K562 (cell line): ENCODE measurements at regions not wholly inside any gene's neighbourhood (a gene's known extent, or its start where the extent isn't known, plus 50 kb on each side); places are given as distances from the start of the nearest gene placed in this dataset.

ENCODE experiments used
- ATAC-seq: fragments of 200-7000 bp; cut with Tn5 transposase; 3 replicates; pipeline ENCODE4 v1.9.1; 2020; ENCODE audit warnings: moderate library complexity
- BruUV-seq: library from RNA; stranded (reverse); fragments of 400-500 nt; replicated peaks from 2 replicates; lab custom pipeline; 2021; lab: Mats Ljungman, UMichigan
- CTCF ChIA-PET: fragments of 300-600 bp; formaldehyde crosslinking; extraction: SDS; loops from one replicate; lab custom pipeline; 2021; ENCODE audit warnings: low intra/inter-chr PET ratio; lab: Yijun Ruan, JAX
- POLR2A ChIA-PET: fragments of 300-600, 350-650 bp; sonication (Branson Sonifier 250); formaldehyde crosslinking; extraction: SDS; loops from one replicate; lab custom pipeline; 2021; ENCODE audit warnings: antibody characterized with exemption, inconsistent platforms; lab: Yijun Ruan, JAX
- DNase-seq, 4 experiments: peaks; one replicate each; pipeline versions ENCODE4 v3.0.0 to v3.0.0-alpha.2; 2011 to 2018; ENCODE audit warnings: low spot score in 3 of 4, mixed read lengths in 3 of 4; ENCODE audit errors: extremely low read depth in 1 of 4
- FAIRE-seq: peaks from 2 replicates; lab custom pipeline; 2011; peaks lifted over from hg19 to GRCh38; lab: Jason Lieb, UNC
- H2AFZ ChIP-seq: 2 replicates; pipeline ENCODE4 v1.6.0; 2011; ENCODE audit warnings: low read depth, low read length, control low read depth, inconsistent platforms
- H3K27ac ChIP-seq: fragments of 200-600 bp; 3 replicates; pipeline ENCODE4 v1.8.0; 2011; ENCODE audit warnings: low read depth, mild to moderate bottlenecking, control low read depth, inconsistent platforms, low read length, moderate library complexity, mixed read lengths; ENCODE audit errors: extremely low read depth
- H3K27me3 ChIP-seq, 2 experiments: fragments of 300-600 bp in 1 of 2; 2 replicates in 1 of 2; 3 replicates in 1 of 2; pipeline versions ENCODE4 v1.6.0 to v1.8.0; 2011; ENCODE audit warnings: inconsistent platforms in 2 of 2, low read length in 2 of 2, mild to moderate bottlenecking in 1 of 2, mixed read lengths in 1 of 2, moderate library complexity in 1 of 2; ENCODE audit not compliant: control insufficient read depth in 2 of 2, insufficient read depth in 2 of 2
- H3K36me3 ChIP-seq: fragments of 300-600 bp; 3 replicates; pipeline ENCODE4 v1.8.0; 2011; ENCODE audit warnings: mild to moderate bottlenecking, low read length, inconsistent platforms; ENCODE audit not compliant: control insufficient read depth, insufficient read depth
- H3K4me1 ChIP-seq, 2 experiments: fragments of 200-600 bp in 1 of 2; replicated peaks in 1 of 2; 2 replicates in 1 of 2; 3 replicates in 1 of 2; pipeline versions ENCODE4 v1.5.1 to v1.8.0; 2011; ENCODE audit warnings: inconsistent platforms in 2 of 2, low read length in 2 of 2, mild to moderate bottlenecking in 1 of 2, mixed read lengths in 1 of 2, moderate library complexity in 1 of 2; ENCODE audit not compliant: control insufficient read depth in 2 of 2, insufficient read depth in 2 of 2
- H3K4me2 ChIP-seq: 2 replicates; pipeline ENCODE4 v1.6.1; 2011; ENCODE audit warnings: low read length, control low read depth, inconsistent platforms, mixed read lengths; ENCODE audit not compliant: insufficient read depth
- H3K4me3 ChIP-seq: fragments of 200-600 bp; sonication (generic), shearing (Covaris generic); 2 replicates; pipeline ENCODE4 v1.5.1; 2016; ENCODE audit warnings: control low read depth, inconsistent platforms
- H3K79me2 ChIP-seq: fragments of 200-600 bp; 3 replicates; pipeline ENCODE4 v1.8.0; 2011; ENCODE audit warnings: low read length, inconsistent platforms; ENCODE audit not compliant: control insufficient read depth, insufficient read depth
- H3K9ac ChIP-seq, 2 experiments: 2 replicates each; pipeline versions ENCODE4 v1.6.0 to v1.6.1; 2011; ENCODE audit warnings: low read depth in 2 of 2, low read length in 2 of 2, control low read depth in 1 of 2, inconsistent platforms in 1 of 2, mild to moderate bottlenecking in 1 of 2, mixed read lengths in 1 of 2; ENCODE audit not compliant: insufficient read depth in 1 of 2
- H3K9me1 ChIP-seq: one replicate; pipeline ENCODE4 v1.6.0; 2011; ENCODE audit warnings: inconsistent platforms, mild to moderate bottlenecking, low read length, moderate library complexity; ENCODE audit not compliant: control insufficient read depth, insufficient read depth
- H3K9me3 ChIP-seq: replicated peaks from 2 replicates; pipeline ENCODE4 v1.5.1; 2011; ENCODE audit warnings: low read depth, low read length, inconsistent platforms; ENCODE audit not compliant: control insufficient read depth, insufficient read depth
- H4K20me1 ChIP-seq: replicated peaks from 2 replicates; pipeline ENCODE4 v1.6.1; 2011; ENCODE audit warnings: low read length, inconsistent platforms, mixed read lengths; ENCODE audit not compliant: control insufficient read depth, insufficient read depth
- BRF1 ChIP-seq: IDR thresholded peaks from 3 replicates; pipeline ENCODE4 v1.6.1; 2011; ENCODE audit warnings: borderline replicate concordance, mild to moderate bottlenecking; ENCODE audit not compliant: insufficient read length; ENCODE audit errors: extremely low read depth
- CSDE1 ChIP-seq, 2 experiments: fragments of 450-650 bp; IDR thresholded peaks; 2 replicates each; pipeline ENCODE4 v1.6.1; 2016; ENCODE audit warnings: mild to moderate bottlenecking in 1 of 2
- CTCFL ChIP-seq: IDR thresholded peaks from 2 replicates; pipeline ENCODE4 v1.6.1; 2011; ENCODE audit warnings: borderline replicate concordance, low read depth, mild to moderate bottlenecking, moderate library complexity, low read length; ENCODE audit not compliant: insufficient read depth, poor library complexity, severe bottlenecking
- ELK1 ChIP-seq: sonication (generic); formaldehyde crosslinking; IDR thresholded peaks from 2 replicates; pipeline ENCODE4 v1.8.1; 2022; ENCODE audit warnings: missing genetic modification reagents
- HDAC3 ChIP-seq: fragments of 450-650 bp; IDR thresholded peaks from 2 replicates; pipeline ENCODE4 v1.6.1; 2018; ENCODE audit warnings: borderline replicate concordance, mild to moderate bottlenecking, moderate library complexity; ENCODE audit not compliant: partially characterized antibody
- JUNB ChIP-seq: fragments of 450-650 bp; formaldehyde crosslinking; conservative IDR thresholded peaks from 2 replicates; pipeline ENCODE4 v1.4.0; 2020; ENCODE audit warnings: mild to moderate bottlenecking
- NFIX ChIP-seq: fragments of 250-450 bp; sonication (Bioruptor Pico); IDR thresholded peaks from 2 replicates; pipeline ENCODE4 v1.4.0; 2020; ENCODE audit warnings: low read depth, mild to moderate bottlenecking, moderate library complexity
- RAD21 ChIP-seq, 2 experiments: fragments of 250-450 bp in 1 of 2; fragments of 450-650 bp in 1 of 2; sonication (Bioruptor Pico) in 1 of 2; formaldehyde crosslinking in 1 of 2; IDR thresholded peaks in 1 of 2; conservative IDR thresholded peaks in 1 of 2; 2 replicates each; pipeline versions ENCODE4 v1.4.0 to v1.8.0; 2020 to 2022; ENCODE audit warnings: mild to moderate bottlenecking in 2 of 2, moderate library complexity in 1 of 2
- ZBTB33 ChIP-seq: sonication (generic); formaldehyde crosslinking; IDR thresholded peaks from 2 replicates; pipeline ENCODE4 v1.8.1; 2023; ENCODE audit warnings: mild to moderate bottlenecking, missing genetic modification reagents
- ZNF263 ChIP-seq: sonication (generic); formaldehyde crosslinking; IDR thresholded peaks from 2 replicates; pipeline ENCODE4 v1.8.0; 2022; ENCODE audit warnings: mild to moderate bottlenecking, missing genetic modification reagents, borderline replicate concordance
- ZNF780A ChIP-seq: fragments of 250-450 bp; sonication (Bioruptor Pico); IDR thresholded peaks from 2 replicates; pipeline ENCODE4 v1.5.0; 2021; ENCODE audit warnings: mild to moderate bottlenecking
- WGBS: fragments of 100-300 bp; shearing (Covaris generic); methylation state at CpG from one replicate; pipeline ENCODE4 v1.1.6; 2016; ENCODE audit warnings: low coverage, mixed read lengths; ENCODE audit not compliant: insufficient coverage; ENCODE audit errors: missing lambda C conversion rate; 5-methylcytosine and 5-hydroxymethylcytosine counted together
- in situ Hi-C: fragments of 300-500 bp; cut with MboI; formaldehyde crosslinking; loops from 4 replicates; pipeline ENCODE4 v1.15.0; 2018; ENCODE audit warnings: inconsistent platforms, mixed read lengths
- intact Hi-C: fragments of 100-400 bp; cut with micrococcal nuclease; formaldehyde crosslinking; loops from 2 replicates; pipeline ENCODE4 v1.14.2; 2022

GRCh38 chr2:153354377-153354776, 124.2 kb downstream of the RPRM start:
- Histone ChIP-seq H3K27me3 (no peaks in the 10 kb centered on the region), H3K9ac (no peak overlapping the region), H4K20me1 (no peaks in the 10 kb centered on the region), H3K4me3 (no peak overlapping the region), H3K4me2 (no peak overlapping the region), H2AFZ (no peak overlapping the region), H3K4me1 (no peaks in the 10 kb centered on the region), H3K79me2 (no peaks in the 10 kb centered on the region), H3K9me1 (no peaks in the 10 kb centered on the region), H3K36me3 (no peaks in the 10 kb centered on the region), H3K27ac (no peak overlapping the region), H3K9me3 (no peaks in the 10 kb centered on the region; the same call in 1 of the 2 replicates)
- intact Hi-C loops (no loop called here), in situ Hi-C loops (no loop called here)
- POLR2A ChIA-PET = no interaction called here
- DNase-seq (no peak), FAIRE-seq (peak; percentile 29), ATAC-seq (no peak)
- BruUV-seq = no TSS peak
- CTCF ChIA-PET = no interaction called here
- WGBS = 0% methylated on average over 1 of the region's 1 CpG
- TF ChIP-seq ELK1 (CRISPR knock-in tag) = no peak
- TF ChIP-seq HDAC3 = no peak
- TF ChIP-seq ZBTB33 (CRISPR knock-in tag) = no peak
- no peak for TF ChIP-seq BRF1
- TF ChIP-seq ZNF780A (CRISPR knock-in tag) = no peak
- TF ChIP-seq CTCFL = no peak
- no peak for TF ChIP-seq RAD21 (CRISPR knock-in tag; conservative IDR thresholded peaks at IDR 0.05 in 1 of 2, IDR thresholded peaks at IDR 0.05 in 1 of 2)
- no peak for TF ChIP-seq JUNB
- no peak for TF ChIP-seq CSDE1 (IDR thresholded peaks at IDR 0.05)
- TF ChIP-seq ZNF263 = no peak
- TF ChIP-seq NFIX (CRISPR knock-in tag) = no peak
